Loucy (cell line): ENCODE measurements at regions not wholly inside any gene's neighbourhood (a gene's known extent, or its start where the extent isn't known, plus 50 kb on each side); places are given as distances from the start of the nearest gene placed in this dataset.

Experiments used
- H2AFZ ChIP-seq: fragments of 200-600 bp; sonication (generic); 2 replicates; pipeline ENCODE4 v1.6.0; 2016; ENCODE audit warnings: antibody characterized with exemption, mild to moderate bottlenecking, low read length, moderate library complexity
- H3F3A ChIP-seq: fragments of 200-600 bp; 2 replicates; pipeline ENCODE4 v1.6.0; 2016; ENCODE audit warnings: antibody characterized with exemption, low read depth, mild to moderate bottlenecking
- H3K27me3 ChIP-seq: fragments of 200-600 bp; sonication (generic); 2 replicates; pipeline ENCODE4 v1.6.1; 2014; ENCODE audit warnings: low read length, mild to moderate bottlenecking; ENCODE audit not compliant: insufficient read depth, poor library complexity, severe bottlenecking
- H3K36me3 ChIP-seq: fragments of 200-600 bp; sonication (generic); 2 replicates; pipeline ENCODE4 v1.6.1; 2016; ENCODE audit warnings: low read length; ENCODE audit not compliant: insufficient read depth
- H3K4me1 ChIP-seq: fragments of 200-600 bp; sonication (generic); 2 replicates; pipeline ENCODE4 v1.5.1; 2014; ENCODE audit warnings: low read length, mild to moderate bottlenecking; ENCODE audit not compliant: insufficient read depth, poor library complexity, severe bottlenecking
- H3K4me2 ChIP-seq: fragments of 200-600 bp; sonication (generic); 2 replicates; pipeline ENCODE4 v1.6.0; 2014; ENCODE audit warnings: antibody characterized with exemption, low read length, low read depth, mild to moderate bottlenecking; ENCODE audit not compliant: poor library complexity, severe bottlenecking
- H3K4me3 ChIP-seq: fragments of 200-600 bp; sonication (generic); 2 replicates; pipeline ENCODE4 v1.5.1; 2014; ENCODE audit warnings: low read length, mild to moderate bottlenecking, mixed read lengths; ENCODE audit not compliant: poor library complexity, severe bottlenecking
- H3K79me2 ChIP-seq: fragments of 200-600 bp; sonication (generic); 2 replicates; pipeline ENCODE4 v1.6.1; 2014; ENCODE audit warnings: low read length; ENCODE audit not compliant: insufficient read depth
- H3K9ac ChIP-seq: fragments of 200-600 bp; sonication (generic); 2 replicates; pipeline ENCODE4 v1.6.0; 2014; ENCODE audit warnings: mild to moderate bottlenecking, low read depth, low read length, moderate library complexity; ENCODE audit not compliant: poor library complexity, severe bottlenecking
- H3K9me2 ChIP-seq: fragments of 200-600 bp; sonication (generic); replicated peaks from 2 replicates; pipeline ENCODE4 v1.6.1; 2016; ENCODE audit warnings: low read depth, low read length, mixed read lengths
- H3K9me3 ChIP-seq: fragments of 200-600 bp; sonication (generic); 2 replicates; pipeline ENCODE4 v1.6.1; 2014; ENCODE audit warnings: mild to moderate bottlenecking, antibody characterized with exemption, low read length, low read depth; ENCODE audit not compliant: insufficient read depth
- H4K20me1 ChIP-seq: fragments of 200-600 bp; sonication (generic); 2 replicates; pipeline ENCODE4 v1.6.0; 2014; ENCODE audit warnings: antibody characterized with exemption, low read length, mild to moderate bottlenecking; ENCODE audit not compliant: insufficient read depth, poor library complexity, severe bottlenecking
- CTCF ChIP-seq: fragments of 200-600 bp; sonication (generic); conservative IDR thresholded peaks from 2 replicates; pipeline ENCODE4 v1.5.1; 2014; ENCODE audit warnings: mild to moderate bottlenecking, antibody characterized with exemption, low read length
- EZH2phosphoT487 ChIP-seq: fragments of 200-600 bp; IDR thresholded peaks from 2 replicates; pipeline ENCODE4 v1.6.1; 2018; ENCODE audit warnings: antibody characterized with exemption, mild to moderate bottlenecking, moderate library complexity, borderline replicate concordance

DNA sequence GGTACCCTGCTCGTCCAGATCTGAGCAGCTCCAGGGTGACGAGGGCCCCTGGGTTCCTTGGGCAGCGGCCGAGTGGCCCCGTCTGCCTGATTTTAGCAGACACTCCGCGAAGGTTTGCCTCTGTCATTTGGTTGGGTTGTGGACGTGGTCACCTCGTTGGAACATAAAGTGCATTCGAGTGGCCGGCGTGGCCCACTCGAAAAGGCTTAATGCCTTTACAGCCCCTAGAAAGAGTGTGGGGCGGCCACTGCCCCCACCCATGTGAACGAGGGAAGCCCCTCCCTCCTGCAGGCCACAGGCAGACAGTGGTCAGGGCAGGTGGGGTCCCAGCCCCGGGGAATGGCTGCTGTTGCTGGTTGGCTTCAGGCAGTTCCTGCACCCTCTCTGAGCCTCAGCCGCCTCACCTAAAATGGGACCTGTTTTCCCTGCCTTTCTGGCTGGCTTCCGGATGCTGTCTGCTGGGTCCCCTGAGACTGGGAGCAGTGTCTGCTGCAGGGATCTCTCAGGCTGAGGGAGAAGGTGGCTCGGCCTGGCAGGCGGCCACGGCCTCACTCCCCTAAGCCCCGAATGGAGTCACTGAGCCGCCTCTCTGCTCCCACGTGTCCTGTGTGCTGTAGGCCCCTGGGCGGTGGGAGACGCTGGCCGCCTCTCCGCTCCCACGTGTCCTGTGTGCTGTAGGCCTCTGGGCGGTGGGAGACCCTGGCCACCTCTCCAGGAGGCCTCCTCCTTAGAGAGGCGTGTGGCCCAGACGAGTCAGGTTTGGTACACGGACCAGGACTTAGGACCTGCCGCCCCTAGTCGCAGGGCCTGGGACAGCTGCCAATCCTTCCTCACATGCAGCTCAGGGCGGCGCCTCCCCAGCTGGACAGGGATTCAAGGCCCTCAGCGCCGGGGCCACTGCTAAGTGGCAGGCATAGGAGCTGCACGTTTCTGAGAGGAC is 233.0 kb downstream of the ERMARD start:
- Histone ChIP-seq H3K9me2 (no peaks in the 10 kb centered on the region), H3K4me2 (no peak overlapping the region), H3K9ac (no peak overlapping the region), H3K79me2 (no peaks in the 10 kb centered on the region), H3K9me3 (peaks cover 9% of the 10 kb centered on the region; the same call in 1 of the 2 replicates), H2AFZ (no peak overlapping the region), H3F3A (no peaks in the 10 kb centered on the region), H4K20me1 (no peaks in the 10 kb centered on the region), H3K27me3 (no peaks in the 10 kb centered on the region), H3K4me1 (no peaks in the 10 kb centered on the region), H3K36me3 (no peaks in the 10 kb centered on the region), H3K4me3 (no peak overlapping the region)
- TF ChIP-seq CTCF (no peak), EZH2phosphoT487 (no peak)

- H3K9me2 ChIP-seq = no peaks in the 10 kb centered on the region
- H3K36me3 ChIP-seq = no peaks in the 10 kb centered on the region
- H3K9ac ChIP-seq = no peak overlapping the region
- H3K27me3 ChIP-seq = no peaks in the 10 kb centered on the region
- H3K79me2 ChIP-seq = no peaks in the 10 kb centered on the region
- no peaks in the 10 kb centered on the region for H3F3A ChIP-seq
- H3K9me3 ChIP-seq = peaks cover 9% of the 10 kb centered on the region; the same call in 1 of the 2 replicates
- no peak overlapping the region for H2AFZ ChIP-seq
- H4K20me1 ChIP-seq = no peaks in the 10 kb centered on the region
- no peak overlapping the region for H3K4me3 ChIP-seq
- no peak overlapping the region for H3K4me2 ChIP-seq
- TF ChIP-seq EZH2phosphoT487 = no peak
- no peak for TF ChIP-seq CTCF
- no peaks in the 10 kb centered on the region for H3K4me1 ChIP-seq
These were observed 232.2 kb downstream of the ERMARD start for GRCh38 chr6:169983651-169984050.

- H3K9me3 ChIP-seq = peaks cover 9% of the 10 kb centered on the region; the same call in 1 of the 2 replicates
- no peak overlapping the region for H3K4me3 ChIP-seq
- no peaks in the 10 kb centered on the region for H3K9me2 ChIP-seq
- TF ChIP-seq EZH2phosphoT487 (no peak), CTCF (no peak)
- no peaks in the 10 kb centered on the region for H3K27me3 ChIP-seq
- no peaks in the 10 kb centered on the region for H3K79me2 ChIP-seq
- H3F3A ChIP-seq = no peaks in the 10 kb centered on the region
- no peak overlapping the region for H3K9ac ChIP-seq
- no peak overlapping the region for H2AFZ ChIP-seq
- no peak overlapping the region for H3K4me2 ChIP-seq
- no peaks in the 10 kb centered on the region for H3K4me1 ChIP-seq
- no peaks in the 10 kb centered on the region for H4K20me1 ChIP-seq
- no peaks in the 10 kb centered on the region for H3K36me3 ChIP-seq
These were observed 231.3 kb downstream of the ERMARD start for GRCh38 chr6:169982461-169983386.
